HG02870 (cell line): ENCODE measurements at regions not wholly inside any gene's neighbourhood (a gene's known extent, or its start where the extent isn't known, plus 50 kb on each side); places are given as distances from the start of the nearest gene placed in this dataset.

Source experiments
- ATAC-seq: cut with Tn5 transposase; IDR thresholded peaks from one replicate; pipeline ENCODE4 v1.9.1; 2021; ENCODE audit warnings: mild to moderate bottlenecking, moderate library complexity; ENCODE audit not compliant: unreplicated experiment

GRCh38 chr4:126081336-126081735 is 766.6 kb downstream of the FAT4 start:
- ATAC-seq: no peak

GRCh38 chr4:126086041-126086440 is 771.3 kb downstream of the FAT4 start:
- no peak for ATAC-seq

- ATAC-seq: no peak
Measured at GRCh38 chr4:126087101-126087500, 772.3 kb downstream of the FAT4 start.

GRCh38 chr4:126097155-126097799 is 782.5 kb downstream of the FAT4 start:
- no peak for ATAC-seq

- ATAC-seq: no peak
Measured at GRCh38 chr4:126106658-126107057, 791.9 kb downstream of the FAT4 start.

- ATAC-seq: no peak
Measured at GRCh38 chr4:126109836-126110235, 795.1 kb downstream of the FAT4 start.

GRCh38 chr4:126113058-126113457 is 798.3 kb downstream of the FAT4 start:
- no peak for ATAC-seq

GRCh38 chr4:126123611-126124325 is 809.0 kb downstream of the FAT4 start:
- ATAC-seq: no peak

- ATAC-seq: no peak
Measured at GRCh38 chr4:126124818-126125217, 810.1 kb downstream of the FAT4 start.

GRCh38 chr4:126130215-126130614 is 815.5 kb downstream of the FAT4 start:
- no peak for ATAC-seq

GRCh38 chr4:126136922-126137781 is 822.4 kb downstream of the FAT4 start:
- ATAC-seq: no peak

GRCh38 chr4:126137782-126138170 is 823.0 kb downstream of the FAT4 start:
- no peak for ATAC-seq

GRCh38 chr4:126144543-126145237 is 829.9 kb downstream of the FAT4 start:
- no peak for ATAC-seq

GRCh38 chr4:126168484-126168883 is 853.7 kb downstream of the FAT4 start:
- no peak for ATAC-seq

GRCh38 chr4:126172126-126172525 is 857.4 kb downstream of the FAT4 start:
- ATAC-seq: no peak

GRCh38 chr4:126174627-126175026 is 859.9 kb downstream of the FAT4 start:
- ATAC-seq: no peak

GRCh38 chr4:126180642-126181041 is 865.9 kb downstream of the FAT4 start:
- ATAC-seq: no peak

- ATAC-seq: no peak
Measured at GRCh38 chr4:126182336-126182735, 867.6 kb downstream of the FAT4 start.

- ATAC-seq: no peak
Measured at GRCh38 chr4:126182786-126183185, 868.0 kb downstream of the FAT4 start.

GRCh38 chr4:126183206-126183605 is 868.5 kb downstream of the FAT4 start:
- ATAC-seq: no peak

- no peak for ATAC-seq
Measured at GRCh38 chr4:126191536-126191935, 876.8 kb downstream of the FAT4 start.
